ENCODE measurements at regions not wholly inside any gene's neighbourhood (a gene's known extent, or its start where the extent isn't known, plus 50 kb on each side); places are given as distances from the start of the nearest gene placed in this dataset.

DNA sequence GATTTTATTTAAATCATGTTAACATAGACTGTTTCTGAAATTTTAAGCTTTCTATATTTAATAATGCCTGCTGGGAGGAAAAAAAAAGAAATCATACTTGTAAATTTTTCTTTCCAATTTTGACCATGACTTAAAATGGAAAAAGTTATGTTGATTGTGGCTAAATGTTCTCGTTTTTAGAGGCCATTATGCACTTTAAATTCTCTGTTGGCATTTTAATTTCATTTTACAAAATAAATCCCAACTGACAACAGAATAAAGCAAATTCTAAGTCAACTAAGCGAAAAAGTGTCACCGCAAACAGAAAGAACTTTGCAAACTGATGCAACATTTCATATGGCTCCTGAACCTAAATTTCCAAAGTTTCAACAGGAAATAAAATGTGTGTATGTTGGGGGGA lies 74.8 kb upstream of the G2E3 start (continued):
- TF ChIP-seq CTCF (IDR thresholded peaks at IDR 0.05) (no peak), RCOR1 (IDR thresholded peaks at IDR 0.05; ENCODE audit: low read length) (no peak), FOXM1 (IDR thresholded peaks at IDR 0.05; ENCODE audit: low read depth) (no peak), CHD2 (IDR thresholded peaks at IDR 0.05; ENCODE audit: low read length, partially characterized antibody) (no peak), FOSL2 (IDR thresholded peaks at IDR 0.05; ENCODE audit: borderline replicate concordance, low read depth) (no peak)
- TF ChIP-seq, protein P1, sequence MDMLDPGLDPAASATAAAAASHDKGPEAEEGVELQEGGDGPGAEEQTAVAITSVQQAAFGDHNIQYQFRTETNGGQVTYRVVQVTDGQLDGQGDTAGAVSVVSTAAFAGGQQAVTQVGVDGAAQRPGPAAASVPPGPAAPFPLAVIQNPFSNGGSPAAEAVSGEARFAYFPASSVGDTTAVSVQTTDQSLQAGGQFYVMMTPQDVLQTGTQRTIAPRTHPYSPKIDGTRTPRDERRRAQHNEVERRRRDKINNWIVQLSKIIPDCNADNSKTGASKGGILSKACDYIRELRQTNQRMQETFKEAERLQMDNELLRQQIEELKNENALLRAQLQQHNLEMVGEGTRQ (IDR thresholded peaks at IDR 0.05; ENCODE audit: borderline replicate concordance, low read depth, low read length), result no peak

DNA sequence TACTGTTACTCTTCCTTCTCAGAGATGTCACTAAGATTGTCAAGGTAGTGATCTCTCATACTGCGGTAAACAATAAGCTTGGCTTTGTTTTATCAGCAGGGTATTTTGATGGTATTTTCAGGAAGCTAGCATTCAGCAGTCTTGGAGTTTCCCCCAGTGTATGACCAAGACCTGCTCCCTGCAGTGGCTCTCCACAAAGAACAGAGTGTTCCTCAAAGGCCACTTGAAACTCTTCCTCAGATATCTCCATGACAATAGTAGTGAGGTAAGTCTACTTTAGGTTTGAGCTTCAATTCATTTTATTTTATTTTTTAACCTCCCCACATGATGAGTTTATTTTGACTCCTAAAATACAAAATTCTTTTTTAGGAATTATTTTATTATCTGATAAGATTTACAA lies 74.0 kb upstream of the G2E3 start:
- Histone ChIP-seq H3K27ac (ENCODE audit: low read depth in 2 of 2, low read length in 1 of 2) (no peak overlapping the region), H3K27me3 (ENCODE audit: insufficient read depth) (no peaks in the 10 kb centered on the region), H2AFZ (ENCODE audit: low read depth) (no peak overlapping the region), H3K9ac (no peak overlapping the region), H3K9me2 (no peaks in the 10 kb centered on the region), H3K4me2 (no peak overlapping the region), H3K79me2 (ENCODE audit: insufficient read depth) (no peaks in the 10 kb centered on the region), H3K4me1 (ENCODE audit: control insufficient read depth in 1 of 2, insufficient read depth in 2 of 2, low read depth in 1 of 2, low read length in 1 of 2) (no peaks in the 10 kb centered on the region), H3K9me3 (no peaks in the 10 kb centered on the region), H3F3A (replicated peaks; ENCODE audit: insufficient read depth) (no peaks in the 10 kb centered on the region), H4K20me1 (ENCODE audit: insufficient read depth) (no peaks in the 10 kb centered on the region), H3K36me3 (replicated peaks in 1 of 2; ENCODE audit: control insufficient read depth in 1 of 2, insufficient read depth in 2 of 2, low read length in 1 of 2) (no peaks in the 10 kb centered on the region), H3K4me3 (ENCODE audit: low read depth in 2 of 2, low read length in 1 of 2) (no peak overlapping the region)
- WGBS (ENCODE audit: low lambda C conversion rate), result 12% methylated on average over 1 of the region's 1 CpG
- POLR2A ChIA-PET, result no interaction called here
- no peak for DNase-seq
- CTCF ChIA-PET, result interaction anchor here (1.9 kb wide), 1 partner anchor 37 kb away, joined by 4 read pairs; no protein-coding TSS in a partner anchor
- TF ChIP-seq SIN3A (IDR thresholded peaks at IDR 0.05; ENCODE audit: borderline replicate concordance, low read depth, low read length) (no peak), RCOR1 (IDR thresholded peaks at IDR 0.05; ENCODE audit: low read length) (no peak), MEF2A (IDR thresholded peaks at IDR 0.05; ENCODE audit: borderline replicate concordance, low read depth) (no peak), NRF1 (IDR thresholded peaks at IDR 0.05; ENCODE audit: low read depth, low read length) (no peak)

GRCh38 chr14:30496852-30497251 lies 62.1 kb upstream of the G2E3 start:
- TF ChIP-seq NRF1 (IDR thresholded peaks at IDR 0.05; ENCODE audit: low read depth, low read length) (no peak), GATA2 (CRISPR knock-in tag; IDR thresholded peaks at IDR 0.05) (no peak), CHD2 (IDR thresholded peaks at IDR 0.05; ENCODE audit: low read length, partially characterized antibody) (no peak), FOXM1 (IDR thresholded peaks at IDR 0.05; ENCODE audit: low read depth) (no peak), FOSL2 (IDR thresholded peaks at IDR 0.05; ENCODE audit: borderline replicate concordance, low read depth) (no peak), PBX3 (IDR thresholded peaks at IDR 0.05) (no peak), RXRA (IDR thresholded peaks at IDR 0.05; ENCODE audit: borderline replicate concordance, low read depth) (no peak), SIN3A (IDR thresholded peaks at IDR 0.05; ENCODE audit: borderline replicate concordance, low read depth, low read length) (no peak), REST (IDR thresholded peaks at IDR 0.05; ENCODE audit: low read depth, low read length) (no peak)
- TF ChIP-seq, protein P2, sequence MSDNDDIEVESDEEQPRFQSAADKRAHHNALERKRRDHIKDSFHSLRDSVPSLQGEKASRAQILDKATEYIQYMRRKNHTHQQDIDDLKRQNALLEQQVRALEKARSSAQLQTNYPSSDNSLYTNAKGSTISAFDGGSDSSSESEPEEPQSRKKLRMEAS (IDR thresholded peaks at IDR 0.05; ENCODE audit: low read depth), result no peak
- Histone ChIP-seq H3K79me2 (ENCODE audit: insufficient read depth) (no peaks in the 10 kb centered on the region), H3K4me2 (no peak overlapping the region), H3K9me3 (no peaks in the 10 kb centered on the region), H2AFZ (ENCODE audit: low read depth) (no peak overlapping the region), H3K36me3 (replicated peaks in 1 of 2; ENCODE audit: control insufficient read depth in 1 of 2, insufficient read depth in 2 of 2, low read length in 1 of 2) (no peaks in the 10 kb centered on the region), H3K27ac (ENCODE audit: low read depth in 2 of 2, low read length in 1 of 2) (no peak overlapping the region), H3F3A (replicated peaks; ENCODE audit: insufficient read depth) (no peaks in the 10 kb centered on the region), H3K4me3 (ENCODE audit: low read depth in 2 of 2, low read length in 1 of 2) (no peak overlapping the region), H3K4me1 (ENCODE audit: control insufficient read depth in 1 of 2, insufficient read depth in 2 of 2, low read depth in 1 of 2, low read length in 1 of 2) (no peaks in the 10 kb centered on the region), H4K20me1 (ENCODE audit: insufficient read depth) (no peaks in the 10 kb centered on the region), H3K27me3 (ENCODE audit: insufficient read depth) (no peaks in the 10 kb centered on the region; the same call in 1 of the 2 replicates), H3K9ac (no peak overlapping the region), H3K9me2 (no peaks in the 10 kb centered on the region)
- ChIA-PET CTCF (interaction anchor here (1.3 kb wide), 1 partner anchor 25 kb away, joined by 4 read pairs; no protein-coding TSS in a partner anchor), POLR2A (no interaction called here)
- 0% methylated on average over 1 of the region's 1 CpG for WGBS (ENCODE audit: low lambda C conversion rate)
- no peak for DNase-seq

Measured in SK-N-SH (cell line).